Uterus (tissue), 3 donors: ENCODE measurements at regions not wholly inside any gene's neighbourhood (a gene's known extent, or its start where the extent isn't known, plus 50 kb on each side); places are given as distances from the start of the nearest gene placed in this dataset.

Experiments used
- DNase-seq, 2 donors: peaks; one replicate each; pipeline ENCODE4 v3.0.0-alpha.2; 2019 to 2020
- H3K27ac ChIP-seq, 2 donors: fragments of 200-600 bp; sonication (generic); 1 replicate in 1 of 2; 2 replicates in 1 of 2; pipeline ENCODE4 v1.5.1; 2016 to 2018
- H3K27me3 ChIP-seq, 2 donors: fragments of 200-600 bp; sonication (generic); one replicate each; pipeline ENCODE4 v1.5.1; 2018 to 2019; ENCODE audit warnings: control low read depth in 1 of 2
- H3K36me3 ChIP-seq, 2 donors: fragments of 200-600 bp; sonication (generic); one replicate each; pipeline ENCODE4 v1.5.1; 2019; ENCODE audit warnings: control low read depth in 1 of 2
- H3K4me1 ChIP-seq, 2 donors: fragments of 200-600 bp; sonication (generic); one replicate each; pipeline ENCODE4 v1.5.1; 2018 to 2019; ENCODE audit warnings: control low read depth in 1 of 2
- H3K4me3 ChIP-seq, 2 donors: fragments of 200-600 bp; sonication (generic); 1 replicate in 1 of 2; 2 replicates in 1 of 2; pipeline ENCODE4 v1.5.1; 2018 to 2019; ENCODE audit warnings: mild to moderate bottlenecking in 1 of 2
- H3K9me3 ChIP-seq, 2 donors: fragments of 200-600 bp; sonication (generic); one replicate each; pipeline ENCODE4 v1.5.1; 2019; ENCODE audit warnings: control low read depth in 1 of 2
- POLR2A ChIP-seq, 2 donors: fragments of 450-650 bp; IDR thresholded peaks; one replicate each; pipeline ENCODE4 v1.6.1; 2016; ENCODE audit warnings: antibody characterized with exemption in 2 of 2, mild to moderate bottlenecking in 1 of 2, moderate library complexity in 1 of 2
- intact Hi-C: fragments of 100-400 bp; cut with DNase I; formaldehyde crosslinking; loops from one replicate; pipeline ENCODE4 v1.15.1; 2023; ENCODE audit warnings: low total_unique reads
- TF ChIP-seq, protein P1 (sequence below), 4 experiments: fragments of 200-600 bp in 2 of 4; fragments of 450-650 bp in 2 of 4; sonication (generic) in 2 of 4; IDR thresholded peaks; one replicate each; pipeline ENCODE4 v1.5.1; 2016 to 2019; ENCODE audit warnings: antibody characterized with exemption in 4 of 4, mild to moderate bottlenecking in 2 of 4, moderate library complexity in 1 of 4
- donor health status: DM: yes; HTN: yes; CAD: no.

- DNase-seq, result no peak
- intact Hi-C loops, result no loop called here
- Histone ChIP-seq H3K4me1 (no peaks in the 10 kb centered on the region), H3K36me3 (peaks cover 0 to 3% of the 10 kb centered on the region in 2 donors), H3K27me3 (no peaks in the 10 kb centered on the region), H3K4me3 (no peak overlapping the region), H3K9me3 (no peaks in the 10 kb centered on the region), H3K27ac (no peak overlapping the region)
- TF ChIP-seq, protein P1, sequence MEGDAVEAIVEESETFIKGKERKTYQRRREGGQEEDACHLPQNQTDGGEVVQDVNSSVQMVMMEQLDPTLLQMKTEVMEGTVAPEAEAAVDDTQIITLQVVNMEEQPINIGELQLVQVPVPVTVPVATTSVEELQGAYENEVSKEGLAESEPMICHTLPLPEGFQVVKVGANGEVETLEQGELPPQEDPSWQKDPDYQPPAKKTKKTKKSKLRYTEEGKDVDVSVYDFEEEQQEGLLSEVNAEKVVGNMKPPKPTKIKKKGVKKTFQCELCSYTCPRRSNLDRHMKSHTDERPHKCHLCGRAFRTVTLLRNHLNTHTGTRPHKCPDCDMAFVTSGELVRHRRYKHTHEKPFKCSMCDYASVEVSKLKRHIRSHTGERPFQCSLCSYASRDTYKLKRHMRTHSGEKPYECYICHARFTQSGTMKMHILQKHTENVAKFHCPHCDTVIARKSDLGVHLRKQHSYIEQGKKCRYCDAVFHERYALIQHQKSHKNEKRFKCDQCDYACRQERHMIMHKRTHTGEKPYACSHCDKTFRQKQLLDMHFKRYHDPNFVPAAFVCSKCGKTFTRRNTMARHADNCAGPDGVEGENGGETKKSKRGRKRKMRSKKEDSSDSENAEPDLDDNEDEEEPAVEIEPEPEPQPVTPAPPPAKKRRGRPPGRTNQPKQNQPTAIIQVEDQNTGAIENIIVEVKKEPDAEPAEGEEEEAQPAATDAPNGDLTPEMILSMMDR (IDR thresholded peaks at IDR 0.05), result no peak
- TF ChIP-seq POLR2A (IDR thresholded peaks at IDR 0.05), result no peak
Measured at GRCh38 chr4:14284578-14284977, 657.1 kb upstream of the BOD1L1 start.

- Histone ChIP-seq H3K27me3 (no peaks in the 10 kb centered on the region), H3K9me3 (no peaks in the 10 kb centered on the region), H3K4me3 (no peak overlapping the region), H3K36me3 (peaks cover 0 to 3% of the 10 kb centered on the region in 2 donors), H3K27ac (no peak overlapping the region), H3K4me1 (no peaks in the 10 kb centered on the region)
- intact Hi-C loops, result no loop called here
- TF ChIP-seq, protein P1 (IDR thresholded peaks at IDR 0.05), result no peak
- no peak for TF ChIP-seq POLR2A (IDR thresholded peaks at IDR 0.05)
- DNase-seq, result no peak
Measured at GRCh38 chr4:14289708-14290107, 662.2 kb upstream of the BOD1L1 start.

GRCh38 chr4:14293582-14293981 is 666.1 kb upstream of the BOD1L1 start:
- intact Hi-C loops, result no loop called here
- H3K9me3 ChIP-seq, result no peaks in the 10 kb centered on the region
- H3K36me3 ChIP-seq, result no peaks in the 10 kb centered on the region
- no peaks in the 10 kb centered on the region for H3K27me3 ChIP-seq
- TF ChIP-seq, protein P1 (IDR thresholded peaks at IDR 0.05), result no peak
- no peak for TF ChIP-seq POLR2A (IDR thresholded peaks at IDR 0.05)
- H3K27ac ChIP-seq, result no peak overlapping the region
- no peak for DNase-seq
- no peaks in the 10 kb centered on the region for H3K4me1 ChIP-seq
- H3K4me3 ChIP-seq, result no peak overlapping the region

DNA sequence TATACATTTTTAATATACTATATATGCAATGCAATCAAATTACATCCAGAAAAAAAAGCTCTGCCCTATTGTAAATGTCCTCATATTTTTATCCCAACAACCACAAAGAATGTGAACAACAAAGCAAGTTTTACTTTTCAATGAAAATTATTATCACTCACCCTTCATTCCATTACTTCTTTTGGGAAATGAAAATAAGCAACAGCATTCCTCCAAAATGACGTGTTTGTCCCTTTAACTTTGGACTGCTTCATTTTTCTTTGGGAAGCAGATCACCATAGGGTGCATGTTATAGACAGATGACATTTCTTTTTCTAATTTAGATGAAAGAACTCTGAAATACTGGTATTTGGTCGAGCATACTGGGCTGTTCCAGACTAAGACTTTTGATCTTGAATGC is 667.1 kb upstream of the BOD1L1 start:
- H3K4me3 ChIP-seq, result no peak overlapping the region
- no peak overlapping the region for H3K27ac ChIP-seq
- intact Hi-C loops, result no loop called here
- H3K4me1 ChIP-seq, result no peaks in the 10 kb centered on the region
- H3K27me3 ChIP-seq, result no peaks in the 10 kb centered on the region
- no peaks in the 10 kb centered on the region for H3K9me3 ChIP-seq
- no peak for DNase-seq
- no peaks in the 10 kb centered on the region for H3K36me3 ChIP-seq
- TF ChIP-seq POLR2A (IDR thresholded peaks at IDR 0.05), result no peak
- TF ChIP-seq, protein P1 (IDR thresholded peaks at IDR 0.05), result no peak

- no peaks in the 10 kb centered on the region for H3K27me3 ChIP-seq
- no peak overlapping the region for H3K27ac ChIP-seq
- DNase-seq, result no peak
- intact Hi-C loops, result no loop called here
- no peaks in the 10 kb centered on the region for H3K36me3 ChIP-seq
- TF ChIP-seq, protein P1 (IDR thresholded peaks at IDR 0.05), result no peak
- no peak for TF ChIP-seq POLR2A (IDR thresholded peaks at IDR 0.05)
- H3K9me3 ChIP-seq, result no peaks in the 10 kb centered on the region
- H3K4me1 ChIP-seq, result no peaks in the 10 kb centered on the region
- H3K4me3 ChIP-seq, result no peak overlapping the region
Measured at GRCh38 chr4:14299166-14299565, 671.6 kb upstream of the BOD1L1 start.
